ENCODE measurements at regions not wholly inside any gene's neighbourhood (a gene's known extent, or its start where the extent isn't known, plus 50 kb on each side); places are given as distances from the start of the nearest gene placed in this dataset.

DNA sequence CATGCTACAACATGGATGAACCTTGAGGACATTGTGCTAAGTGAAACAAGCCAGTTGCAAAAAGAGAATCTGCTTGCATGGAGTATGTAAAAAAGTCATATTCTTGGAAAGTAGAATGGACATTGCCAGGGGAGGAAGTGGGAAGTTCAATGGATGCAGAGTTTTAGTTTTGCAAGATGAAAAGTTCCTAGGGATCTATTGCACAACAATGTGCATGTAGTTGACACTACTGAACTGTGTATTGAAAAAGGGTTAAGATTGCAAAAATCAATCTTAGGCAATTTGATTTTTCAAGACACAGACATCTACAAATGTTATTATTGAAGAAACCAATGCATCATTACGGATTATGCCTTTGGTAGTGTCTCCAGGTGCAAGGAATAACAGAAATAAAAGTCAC, 50.3 kb upstream of the MAGI3 start:
- TF ChIP-seq CTCF (IDR thresholded peaks at IDR 0.05): no peak
- no peak for TF ChIP-seq EP300 (IDR thresholded peaks at IDR 0.05)

Data from upper lobe of left lung (tissue), 4 donors.